SK-N-SH (cell line): ENCODE measurements at regions not wholly inside any gene's neighbourhood (a gene's known extent, or its start where the extent isn't known, plus 50 kb on each side); places are given as distances from the start of the nearest gene placed in this dataset.
A peak's percentile ranks its signal among the peaks of the same experiment; 100 is the strongest.

ENCODE experiments used
- CTCF ChIA-PET: fragments of 300-600, 350-600 bp; formaldehyde crosslinking; extraction: SDS; loops from one replicate; lab custom pipeline; 2021; lab: Yijun Ruan, JAX
- POLR2A ChIA-PET: fragments of 350-600 bp; sonication (Branson Sonifier 250); formaldehyde crosslinking; extraction: SDS; loops from one replicate; lab custom pipeline; 2020; ENCODE audit warnings: antibody characterized with exemption, inconsistent platforms; lab: Yijun Ruan, JAX
- DNase-seq: peaks from one replicate; pipeline ENCODE4 v3.0.0; 2012
- H2AFZ ChIP-seq: fragments of 200-600 bp; sonication (generic); 2 replicates; pipeline ENCODE4 v1.8.1; 2016; ENCODE audit warnings: antibody characterized with exemption, mild to moderate bottlenecking, low read depth
- H3F3A ChIP-seq: fragments of 200-600 bp; sonication (generic); replicated peaks from 2 replicates; pipeline ENCODE3; 2016; ENCODE audit warnings: antibody characterized with exemption, mild to moderate bottlenecking; ENCODE audit not compliant: insufficient read depth
- H3K27ac ChIP-seq, 2 experiments: fragments of 200-500 bp in 1 of 2; fragments of 200-600 bp in 1 of 2; sonication (Bioruptor generic) in 1 of 2; sonication (generic), shearing (Covaris generic) in 1 of 2; 2 replicates each; pipeline versions ENCODE4 v1.5.1 to v1.6.1; 2014 to 2016; ENCODE audit warnings: low read depth in 2 of 2, inconsistent platforms in 1 of 2, low read length in 1 of 2, mild to moderate bottlenecking in 1 of 2, mixed read lengths in 1 of 2
- H3K27me3 ChIP-seq: fragments of 200-600 bp; sonication (generic), shearing (Covaris generic); 2 replicates; pipeline ENCODE4 v1.6.1; 2016; ENCODE audit warnings: mixed run types; ENCODE audit not compliant: insufficient read depth
- H3K36me3 ChIP-seq, 2 experiments: fragments of 200-500 bp in 1 of 2; fragments of 200-600 bp in 1 of 2; sonication (Bioruptor generic) in 1 of 2; sonication (generic) in 1 of 2; replicated peaks in 1 of 2; 2 replicates each; pipeline versions ENCODE3 to v1.5.1; 2014 to 2016; ENCODE audit warnings: low read length in 1 of 2, mild to moderate bottlenecking in 1 of 2; ENCODE audit not compliant: insufficient read depth in 2 of 2, control insufficient read depth in 1 of 2
- H3K4me1 ChIP-seq, 2 experiments: fragments of 200-500 bp in 1 of 2; fragments of 200-600 bp in 1 of 2; sonication (Bioruptor generic) in 1 of 2; sonication (generic), shearing (Covaris generic) in 1 of 2; 2 replicates each; pipeline versions ENCODE4 v1.5.1 to v1.6.1; 2014 to 2016; ENCODE audit warnings: low read depth in 1 of 2, low read length in 1 of 2, mixed run types in 1 of 2; ENCODE audit not compliant: insufficient read depth in 2 of 2, control insufficient read depth in 1 of 2
- H3K4me2 ChIP-seq: fragments of 200-600 bp; sonication (generic), shearing (Covaris generic); 2 replicates; pipeline ENCODE4 v1.6.1; 2017; ENCODE audit warnings: mixed run types
- H3K4me3 ChIP-seq, 2 experiments: fragments of 200-500 bp in 1 of 2; fragments of 200-600 bp in 1 of 2; sonication (Bioruptor generic) in 1 of 2; sonication (generic), shearing (Covaris generic) in 1 of 2; 2 replicates each; pipeline versions ENCODE4 v1.5.1 to v1.8.1; 2014 to 2016; ENCODE audit warnings: low read depth in 2 of 2, inconsistent platforms in 1 of 2, low read length in 1 of 2, mild to moderate bottlenecking in 1 of 2, mixed read lengths in 1 of 2, moderate library complexity in 1 of 2
- H3K79me2 ChIP-seq: fragments of 200-600 bp; sonication (generic); 2 replicates; pipeline ENCODE4 v1.8.1; 2017; ENCODE audit warnings: mild to moderate bottlenecking; ENCODE audit not compliant: insufficient read depth
- H3K9ac ChIP-seq: fragments of 200-600 bp; sonication (generic); 2 replicates; pipeline ENCODE4 v1.6.1; 2017; ENCODE audit warnings: mixed run types
- H3K9me2 ChIP-seq: fragments of 200-600 bp; sonication (generic); 2 replicates; pipeline ENCODE4 v1.6.1; 2017; ENCODE audit warnings: mixed run types
- H3K9me3 ChIP-seq: fragments of 200-600 bp; sonication (generic); 2 replicates; pipeline ENCODE4 v1.6.1; 2017; ENCODE audit warnings: mixed run types, mild to moderate bottlenecking, moderate library complexity
- H4K20me1 ChIP-seq: fragments of 200-600 bp; sonication (generic); 2 replicates; pipeline ENCODE4 v1.6.1; 2017; ENCODE audit warnings: mild to moderate bottlenecking, mixed run types; ENCODE audit not compliant: insufficient read depth
- EZH2phosphoT487 ChIP-seq: fragments of 200-600 bp; sonication (generic); IDR thresholded peaks from 2 replicates; pipeline ENCODE4 v1.6.1; 2017; ENCODE audit warnings: low read depth, mixed run types, mild to moderate bottlenecking, antibody characterized with exemption, moderate library complexity, borderline replicate concordance
- NRF1 ChIP-seq: IDR thresholded peaks from 2 replicates; pipeline ENCODE4 v1.6.1; 2012; ENCODE audit warnings: low read depth, mild to moderate bottlenecking, low read length
- RXRA ChIP-seq: IDR thresholded peaks from 2 replicates; pipeline ENCODE4 v1.4.0; 2012; ENCODE audit warnings: low read depth, mild to moderate bottlenecking, borderline replicate concordance
- TAF1 ChIP-seq: IDR thresholded peaks from 2 replicates; pipeline ENCODE4 v1.6.1; 2012; ENCODE audit warnings: low read depth, mild to moderate bottlenecking, low read length, moderate library complexity, borderline replicate concordance
- TCF12 ChIP-seq: IDR thresholded peaks from 2 replicates; pipeline ENCODE4 v1.4.0; 2012
- TEAD4 ChIP-seq: IDR thresholded peaks from 2 replicates; pipeline ENCODE4 v1.4.0; 2012; ENCODE audit warnings: mild to moderate bottlenecking, borderline replicate concordance; ENCODE audit not compliant: insufficient read depth
- WGBS: methylation state at CpG from one replicate; pipeline ENCODE4 v1.1.6; 2017; ENCODE audit warnings: low lambda C conversion rate; 5-methylcytosine and 5-hydroxymethylcytosine counted together
- TF ChIP-seq, protein P1 (sequence below): IDR thresholded peaks from 2 replicates; pipeline ENCODE4 v1.6.1; 2012; ENCODE audit warnings: mild to moderate bottlenecking, low read depth, low read length, moderate library complexity
- TF ChIP-seq, protein P2 (sequence below): fragments of 200-600 bp; sonication (generic); IDR thresholded peaks from 2 replicates; pipeline ENCODE4 v1.6.1; 2017; ENCODE audit warnings: antibody characterized with exemption, mild to moderate bottlenecking, moderate library complexity
- TF ChIP-seq, protein P3 (sequence below): fragments of 150-350 bp; IDR thresholded peaks from 2 replicates; pipeline ENCODE4 v1.6.1; 2016; ENCODE audit warnings: mild to moderate bottlenecking, low read depth, low read length
- TF ChIP-seq, protein P4 (sequence below): fragments of 150-350 bp; IDR thresholded peaks from 2 replicates; pipeline ENCODE4 v1.6.1; 2017; ENCODE audit warnings: antibody characterized with exemption, low read length, low read depth, borderline replicate concordance

DNA sequence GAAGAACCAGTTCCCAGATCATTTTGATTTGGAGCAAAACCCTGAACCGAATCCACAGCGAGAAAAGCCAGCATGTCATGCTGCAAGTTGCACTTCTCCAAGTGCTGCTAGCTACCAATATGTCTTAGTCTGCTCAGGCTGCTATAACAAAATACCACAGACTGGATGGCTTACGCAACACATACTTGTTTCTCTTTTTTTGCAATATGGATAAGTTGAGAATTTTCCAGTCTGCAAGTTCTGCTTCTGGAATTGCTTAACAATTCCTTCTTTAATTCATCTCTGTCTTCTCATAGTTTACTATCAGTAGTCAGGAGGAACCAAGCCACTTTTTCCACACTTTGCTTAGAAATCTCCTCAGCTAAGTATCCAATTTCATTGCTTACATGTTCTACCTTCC is 105.9 kb upstream of the RBBP8 start:
- Histone ChIP-seq H3K27me3 (no peaks in the 10 kb centered on the region), H4K20me1 (no peaks in the 10 kb centered on the region), H2AFZ (no peak overlapping the region), H3K4me3 (no peak overlapping the region), H3K36me3 (no peaks in the 10 kb centered on the region), H3K9me3 (no peaks in the 10 kb centered on the region), H3K9me2 (no peaks in the 10 kb centered on the region), H3K4me2 (no peak overlapping the region), H3K79me2 (no peaks in the 10 kb centered on the region), H3K9ac (no peak overlapping the region), H3F3A (peaks cover 8% of the 10 kb centered on the region), H3K4me1 (no peaks in the 10 kb centered on the region; a peak in 1 of 4 replicates), H3K27ac (peak overlapping the region in 1 of 2 experiments; percentile 64; a peak in 2 of 4 replicates)
- WGBS, result 61% methylated on average over 3 of the region's 3 CpGs
- CTCF ChIA-PET, result interaction anchor here (1.0 to 1.7 kb wide), 2 partner anchors 14 to 28 kb away, joined by 3 to 6 read pairs; no protein-coding TSS in a partner anchor
- POLR2A ChIA-PET, result no interaction called here
- DNase-seq, result no peak
- TF ChIP-seq, protein P1, sequence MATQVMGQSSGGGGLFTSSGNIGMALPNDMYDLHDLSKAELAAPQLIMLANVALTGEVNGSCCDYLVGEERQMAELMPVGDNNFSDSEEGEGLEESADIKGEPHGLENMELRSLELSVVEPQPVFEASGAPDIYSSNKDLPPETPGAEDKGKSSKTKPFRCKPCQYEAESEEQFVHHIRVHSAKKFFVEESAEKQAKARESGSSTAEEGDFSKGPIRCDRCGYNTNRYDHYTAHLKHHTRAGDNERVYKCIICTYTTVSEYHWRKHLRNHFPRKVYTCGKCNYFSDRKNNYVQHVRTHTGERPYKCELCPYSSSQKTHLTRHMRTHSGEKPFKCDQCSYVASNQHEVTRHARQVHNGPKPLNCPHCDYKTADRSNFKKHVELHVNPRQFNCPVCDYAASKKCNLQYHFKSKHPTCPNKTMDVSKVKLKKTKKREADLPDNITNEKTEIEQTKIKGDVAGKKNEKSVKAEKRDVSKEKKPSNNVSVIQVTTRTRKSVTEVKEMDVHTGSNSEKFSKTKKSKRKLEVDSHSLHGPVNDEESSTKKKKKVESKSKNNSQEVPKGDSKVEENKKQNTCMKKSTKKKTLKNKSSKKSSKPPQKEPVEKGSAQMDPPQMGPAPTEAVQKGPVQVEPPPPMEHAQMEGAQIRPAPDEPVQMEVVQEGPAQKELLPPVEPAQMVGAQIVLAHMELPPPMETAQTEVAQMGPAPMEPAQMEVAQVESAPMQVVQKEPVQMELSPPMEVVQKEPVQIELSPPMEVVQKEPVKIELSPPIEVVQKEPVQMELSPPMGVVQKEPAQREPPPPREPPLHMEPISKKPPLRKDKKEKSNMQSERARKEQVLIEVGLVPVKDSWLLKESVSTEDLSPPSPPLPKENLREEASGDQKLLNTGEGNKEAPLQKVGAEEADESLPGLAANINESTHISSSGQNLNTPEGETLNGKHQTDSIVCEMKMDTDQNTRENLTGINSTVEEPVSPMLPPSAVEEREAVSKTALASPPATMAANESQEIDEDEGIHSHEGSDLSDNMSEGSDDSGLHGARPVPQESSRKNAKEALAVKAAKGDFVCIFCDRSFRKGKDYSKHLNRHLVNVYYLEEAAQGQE, result no peak
- TF ChIP-seq, protein P2, sequence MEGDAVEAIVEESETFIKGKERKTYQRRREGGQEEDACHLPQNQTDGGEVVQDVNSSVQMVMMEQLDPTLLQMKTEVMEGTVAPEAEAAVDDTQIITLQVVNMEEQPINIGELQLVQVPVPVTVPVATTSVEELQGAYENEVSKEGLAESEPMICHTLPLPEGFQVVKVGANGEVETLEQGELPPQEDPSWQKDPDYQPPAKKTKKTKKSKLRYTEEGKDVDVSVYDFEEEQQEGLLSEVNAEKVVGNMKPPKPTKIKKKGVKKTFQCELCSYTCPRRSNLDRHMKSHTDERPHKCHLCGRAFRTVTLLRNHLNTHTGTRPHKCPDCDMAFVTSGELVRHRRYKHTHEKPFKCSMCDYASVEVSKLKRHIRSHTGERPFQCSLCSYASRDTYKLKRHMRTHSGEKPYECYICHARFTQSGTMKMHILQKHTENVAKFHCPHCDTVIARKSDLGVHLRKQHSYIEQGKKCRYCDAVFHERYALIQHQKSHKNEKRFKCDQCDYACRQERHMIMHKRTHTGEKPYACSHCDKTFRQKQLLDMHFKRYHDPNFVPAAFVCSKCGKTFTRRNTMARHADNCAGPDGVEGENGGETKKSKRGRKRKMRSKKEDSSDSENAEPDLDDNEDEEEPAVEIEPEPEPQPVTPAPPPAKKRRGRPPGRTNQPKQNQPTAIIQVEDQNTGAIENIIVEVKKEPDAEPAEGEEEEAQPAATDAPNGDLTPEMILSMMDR, result no peak
- TF ChIP-seq RXRA (no peak), TEAD4 (no peak), TAF1 (no peak)
- TF ChIP-seq, protein P3, sequence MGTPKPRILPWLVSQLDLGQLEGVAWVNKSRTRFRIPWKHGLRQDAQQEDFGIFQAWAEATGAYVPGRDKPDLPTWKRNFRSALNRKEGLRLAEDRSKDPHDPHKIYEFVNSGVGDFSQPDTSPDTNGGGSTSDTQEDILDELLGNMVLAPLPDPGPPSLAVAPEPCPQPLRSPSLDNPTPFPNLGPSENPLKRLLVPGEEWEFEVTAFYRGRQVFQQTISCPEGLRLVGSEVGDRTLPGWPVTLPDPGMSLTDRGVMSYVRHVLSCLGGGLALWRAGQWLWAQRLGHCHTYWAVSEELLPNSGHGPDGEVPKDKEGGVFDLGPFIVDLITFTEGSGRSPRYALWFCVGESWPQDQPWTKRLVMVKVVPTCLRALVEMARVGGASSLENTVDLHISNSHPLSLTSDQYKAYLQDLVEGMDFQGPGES, result no peak
- TF ChIP-seq, protein P4, sequence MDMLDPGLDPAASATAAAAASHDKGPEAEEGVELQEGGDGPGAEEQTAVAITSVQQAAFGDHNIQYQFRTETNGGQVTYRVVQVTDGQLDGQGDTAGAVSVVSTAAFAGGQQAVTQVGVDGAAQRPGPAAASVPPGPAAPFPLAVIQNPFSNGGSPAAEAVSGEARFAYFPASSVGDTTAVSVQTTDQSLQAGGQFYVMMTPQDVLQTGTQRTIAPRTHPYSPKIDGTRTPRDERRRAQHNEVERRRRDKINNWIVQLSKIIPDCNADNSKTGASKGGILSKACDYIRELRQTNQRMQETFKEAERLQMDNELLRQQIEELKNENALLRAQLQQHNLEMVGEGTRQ, result no peak

DNA sequence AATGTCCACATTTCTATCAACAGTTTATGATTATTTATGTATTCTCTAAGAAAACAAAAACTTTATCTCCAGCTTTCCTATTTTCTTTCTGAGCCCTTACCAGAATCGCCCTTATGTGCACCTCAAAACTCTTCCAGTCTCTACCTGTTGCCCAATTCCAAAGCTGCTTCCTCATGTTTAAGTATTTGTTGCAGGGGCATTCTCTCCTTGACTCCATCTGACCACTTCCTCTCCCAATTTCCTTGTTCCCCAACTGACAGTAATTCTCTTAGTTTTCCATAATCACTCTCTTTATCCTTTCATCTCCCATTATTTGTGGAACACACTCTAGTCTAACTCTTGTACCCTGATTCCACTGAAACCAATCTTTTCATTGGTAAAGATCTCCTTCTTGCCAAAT is 105.4 kb upstream of the RBBP8 start:
- POLR2A ChIA-PET, result no interaction called here
- no peak for DNase-seq
- H3K36me3 ChIP-seq, result no peaks in the 10 kb centered on the region
- H4K20me1 ChIP-seq, result no peaks in the 10 kb centered on the region
- H3K4me1 ChIP-seq, result no peaks in the 10 kb centered on the region; a peak in 1 of 4 replicates
- no peaks in the 10 kb centered on the region for H3K79me2 ChIP-seq
- H3K4me2 ChIP-seq, result no peak overlapping the region
- H3K9me3 ChIP-seq, result no peaks in the 10 kb centered on the region
- H3K27me3 ChIP-seq, result no peaks in the 10 kb centered on the region
- TF ChIP-seq EZH2phosphoT487 (no peak), TCF12 (no peak), NRF1 (no peak)
- CTCF ChIA-PET, result interaction anchor here (1.0 to 1.7 kb wide), 2 partner anchors 14 to 29 kb away, joined by 3 to 6 read pairs; no protein-coding TSS in a partner anchor
- peak overlapping the region in 1 of 2 experiments; percentile 64; a peak in 2 of 4 replicates for H3K27ac ChIP-seq
- H3K9me2 ChIP-seq, result no peaks in the 10 kb centered on the region
- H2AFZ ChIP-seq, result no peak overlapping the region
- no peak overlapping the region for H3K9ac ChIP-seq
- H3F3A ChIP-seq, result peaks cover 8% of the 10 kb centered on the region
- no peak overlapping the region for H3K4me3 ChIP-seq
- 35% methylated on average over 1 of the region's 1 CpG for WGBS
